Activated CD8-positive, alpha-beta T cell treated with anti-CD3 and anti-CD28 coated beads for 36 hours (primary cell): ENCODE measurements at regions not wholly inside any gene's neighbourhood (a gene's known extent, or its start where the extent isn't known, plus 50 kb on each side); places are given as distances from the start of the nearest gene placed in this dataset.

ENCODE experiments used
- ATAC-seq: fragments of 200-7000 bp; cut with Tn5 transposase; one replicate; pipeline ENCODE4 v1.10.0; 2021; ENCODE audit warnings: mild to moderate bottlenecking, moderate library complexity
- CTCF ChIA-PET: fragments of 350-600 bp; sonication (Branson Sonifier 250); formaldehyde crosslinking; loops from one replicate; lab custom pipeline; 2021; ENCODE audit warnings: antibody characterized with exemption; lab: Charles Lee
- POLR2A ChIA-PET: fragments of 350-600 bp; sonication (Branson Sonifier 250); formaldehyde crosslinking; loops from one replicate; lab custom pipeline; 2021; ENCODE audit warnings: antibody characterized with exemption; lab: Charles Lee
- DNase-seq: peaks from one replicate; pipeline ENCODE4 v3.0.0-alpha.2; 2020
- H3K27ac Mint-ChIP-seq: one replicate; pipeline ENCODE4 v1.8.0; 2021; ENCODE audit warnings: mild to moderate bottlenecking, mixed read lengths
- H3K27me3 Mint-ChIP-seq: one replicate; pipeline ENCODE4 v1.8.0; 2021; ENCODE audit warnings: mixed read lengths
- H3K36me3 Mint-ChIP-seq: one replicate; pipeline ENCODE4 v1.8.0; 2021; ENCODE audit warnings: low read depth, mixed read lengths
- H3K4me1 Mint-ChIP-seq: one replicate; pipeline ENCODE4 v1.8.0; 2021; ENCODE audit warnings: low read depth, mixed read lengths
- H3K4me3 Mint-ChIP-seq: one replicate; pipeline ENCODE4 v1.8.0; 2021; ENCODE audit warnings: mild to moderate bottlenecking, moderate library complexity, mixed read lengths
- H3K9me3 Mint-ChIP-seq: one replicate; pipeline ENCODE4 v1.8.0; 2021; ENCODE audit warnings: mixed read lengths
- intact Hi-C: fragments of 100-400 bp; cut with micrococcal nuclease; formaldehyde crosslinking; loops from one replicate; pipeline ENCODE4 v1.10.0; 2022
- TF ChIP-seq, protein P1 (sequence below): fragments of 200-600 bp; IDR thresholded peaks from one replicate; pipeline ENCODE4 v1.8.0; 2022; ENCODE audit warnings: antibody characterized with exemption, mild to moderate bottlenecking

DNA sequence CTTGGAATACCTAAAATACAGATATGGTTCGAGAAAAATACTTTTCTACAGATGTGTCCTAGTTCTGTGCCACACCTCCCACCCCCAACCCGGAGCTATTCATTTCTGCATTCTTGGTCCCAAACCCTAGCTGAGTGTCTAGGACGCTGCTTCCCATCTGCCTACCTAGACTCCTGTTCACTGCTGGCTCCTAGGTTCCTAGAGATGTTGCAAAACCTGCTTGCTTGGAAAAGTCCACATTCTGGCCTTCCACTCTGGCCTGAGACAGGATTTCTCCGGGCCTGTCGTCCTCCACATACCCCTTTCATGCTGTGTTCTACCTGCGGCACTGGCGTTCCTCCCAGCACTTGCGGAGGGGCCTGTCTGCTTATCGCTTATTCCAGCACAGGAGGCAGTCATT is 165.8 kb upstream of the CTTNBP2NL start:
- intact Hi-C loops, result no loop called here
- H3K27me3 Mint-ChIP-seq, result no peaks in the 10 kb centered on the region
- TF ChIP-seq, protein P1, sequence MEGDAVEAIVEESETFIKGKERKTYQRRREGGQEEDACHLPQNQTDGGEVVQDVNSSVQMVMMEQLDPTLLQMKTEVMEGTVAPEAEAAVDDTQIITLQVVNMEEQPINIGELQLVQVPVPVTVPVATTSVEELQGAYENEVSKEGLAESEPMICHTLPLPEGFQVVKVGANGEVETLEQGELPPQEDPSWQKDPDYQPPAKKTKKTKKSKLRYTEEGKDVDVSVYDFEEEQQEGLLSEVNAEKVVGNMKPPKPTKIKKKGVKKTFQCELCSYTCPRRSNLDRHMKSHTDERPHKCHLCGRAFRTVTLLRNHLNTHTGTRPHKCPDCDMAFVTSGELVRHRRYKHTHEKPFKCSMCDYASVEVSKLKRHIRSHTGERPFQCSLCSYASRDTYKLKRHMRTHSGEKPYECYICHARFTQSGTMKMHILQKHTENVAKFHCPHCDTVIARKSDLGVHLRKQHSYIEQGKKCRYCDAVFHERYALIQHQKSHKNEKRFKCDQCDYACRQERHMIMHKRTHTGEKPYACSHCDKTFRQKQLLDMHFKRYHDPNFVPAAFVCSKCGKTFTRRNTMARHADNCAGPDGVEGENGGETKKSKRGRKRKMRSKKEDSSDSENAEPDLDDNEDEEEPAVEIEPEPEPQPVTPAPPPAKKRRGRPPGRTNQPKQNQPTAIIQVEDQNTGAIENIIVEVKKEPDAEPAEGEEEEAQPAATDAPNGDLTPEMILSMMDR, result no peak
- H3K9me3 Mint-ChIP-seq, result peaks cover 4% of the 10 kb centered on the region
- no peaks in the 10 kb centered on the region for H3K4me1 Mint-ChIP-seq
- no peak overlapping the region for H3K4me3 Mint-ChIP-seq
- no peak overlapping the region for H3K27ac Mint-ChIP-seq
- no peak for DNase-seq
- H3K36me3 Mint-ChIP-seq, result no peaks in the 10 kb centered on the region
- ChIA-PET CTCF (no interaction called here), POLR2A (no interaction called here)
- ATAC-seq, result no peak

DNA sequence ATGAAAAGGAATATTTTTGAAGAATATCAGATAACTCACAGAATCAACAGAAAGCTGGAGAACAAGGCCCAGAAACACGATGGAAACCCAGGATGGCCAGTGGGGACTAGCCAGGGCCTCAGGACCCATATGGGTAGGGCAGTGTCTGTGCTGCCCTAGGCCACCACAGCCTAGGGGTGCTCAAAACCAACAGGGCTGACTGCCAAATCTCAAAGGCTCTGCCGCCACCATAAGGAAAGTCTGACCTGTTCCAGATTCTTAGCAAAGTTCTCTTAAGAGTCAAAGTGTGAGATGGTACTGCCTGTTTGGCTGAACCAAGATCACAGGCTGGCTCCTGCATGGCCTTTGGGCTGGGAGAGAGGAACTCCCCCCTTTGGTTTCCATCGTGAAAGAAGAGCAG is 164.7 kb upstream of the CTTNBP2NL start:
- no peak for DNase-seq
- Mint-ChIP-seq H3K4me3 (no peak overlapping the region), H3K4me1 (no peaks in the 10 kb centered on the region), H3K36me3 (no peaks in the 10 kb centered on the region), H3K9me3 (peaks cover 4% of the 10 kb centered on the region), H3K27ac (no peak overlapping the region), H3K27me3 (no peaks in the 10 kb centered on the region)
- TF ChIP-seq, protein P1, result no peak
- CTCF ChIA-PET, result interaction anchor here (0.8 kb wide), 1 partner anchor 37 kb away, joined by 3 read pairs; no protein-coding TSS in a partner anchor
- no peak for ATAC-seq
- intact Hi-C loops, result no loop called here
- POLR2A ChIA-PET, result no interaction called here

DNA sequence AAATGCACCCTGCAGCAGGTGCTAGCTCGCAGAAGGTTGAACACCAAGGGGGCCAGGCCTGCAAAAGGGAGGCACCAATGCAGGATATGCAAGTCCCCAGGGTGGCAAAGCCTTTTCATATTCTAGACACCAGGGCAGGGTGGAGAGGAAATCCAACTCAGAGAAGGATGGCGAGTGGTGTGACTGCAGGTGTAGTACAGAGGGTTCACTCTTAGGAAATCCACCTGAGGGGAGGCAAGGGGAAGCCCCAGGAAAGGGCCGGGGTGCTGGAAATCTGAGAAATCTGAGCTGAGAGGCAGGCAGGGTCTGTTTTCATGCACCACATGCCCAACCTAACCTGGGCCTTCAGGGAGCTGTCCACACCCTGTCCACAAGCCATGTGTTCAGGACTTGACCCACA is 163.2 kb upstream of the CTTNBP2NL start:
- no peak for ATAC-seq

DNA sequence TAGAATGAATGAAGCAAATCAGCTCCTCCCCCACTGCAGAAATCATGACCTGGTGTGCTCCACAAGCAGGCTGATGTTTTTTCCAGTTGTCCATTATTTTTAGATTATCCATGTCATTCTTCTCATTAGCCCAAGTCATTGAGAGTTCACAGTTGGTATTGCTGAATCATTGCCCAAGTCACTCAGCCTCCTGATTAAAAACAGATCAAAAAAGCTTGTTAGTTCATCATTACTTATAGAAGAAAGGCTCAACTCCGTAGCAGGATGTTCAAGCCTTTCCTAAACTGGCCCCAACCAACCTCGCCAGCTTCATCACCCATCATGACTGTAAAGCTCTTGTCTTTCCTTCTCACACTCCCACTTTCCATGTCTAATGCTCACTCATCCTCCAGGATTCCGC is 161.3 kb upstream of the CTTNBP2NL start:
- Mint-ChIP-seq H3K4me3 (no peak overlapping the region), H3K36me3 (no peaks in the 10 kb centered on the region), H3K27ac (no peak overlapping the region), H3K4me1 (no peaks in the 10 kb centered on the region), H3K27me3 (peaks cover 9% of the 10 kb centered on the region), H3K9me3 (peaks cover 1% of the 10 kb centered on the region)
- TF ChIP-seq, protein P1, result no peak
- intact Hi-C loops, result no loop called here
- no peak for DNase-seq
- ChIA-PET CTCF (no interaction called here), POLR2A (interaction anchor here (0.8 kb wide), 1 partner anchor 12 kb away, joined by 3 read pairs; no protein-coding TSS in a partner anchor)
- no peak for ATAC-seq

More for the DNA sequence above, 163.2 kb upstream of the CTTNBP2NL start:
- ChIA-PET CTCF (no interaction called here), POLR2A (no interaction called here)
- Mint-ChIP-seq H3K27me3 (peaks cover 2% of the 10 kb centered on the region), H3K4me1 (no peaks in the 10 kb centered on the region), H3K4me3 (no peak overlapping the region), H3K27ac (no peak overlapping the region), H3K9me3 (peaks cover 4% of the 10 kb centered on the region), H3K36me3 (no peaks in the 10 kb centered on the region)
- TF ChIP-seq, protein P1, result no peak
- no peak for DNase-seq
- intact Hi-C loops, result no loop called here

DNA sequence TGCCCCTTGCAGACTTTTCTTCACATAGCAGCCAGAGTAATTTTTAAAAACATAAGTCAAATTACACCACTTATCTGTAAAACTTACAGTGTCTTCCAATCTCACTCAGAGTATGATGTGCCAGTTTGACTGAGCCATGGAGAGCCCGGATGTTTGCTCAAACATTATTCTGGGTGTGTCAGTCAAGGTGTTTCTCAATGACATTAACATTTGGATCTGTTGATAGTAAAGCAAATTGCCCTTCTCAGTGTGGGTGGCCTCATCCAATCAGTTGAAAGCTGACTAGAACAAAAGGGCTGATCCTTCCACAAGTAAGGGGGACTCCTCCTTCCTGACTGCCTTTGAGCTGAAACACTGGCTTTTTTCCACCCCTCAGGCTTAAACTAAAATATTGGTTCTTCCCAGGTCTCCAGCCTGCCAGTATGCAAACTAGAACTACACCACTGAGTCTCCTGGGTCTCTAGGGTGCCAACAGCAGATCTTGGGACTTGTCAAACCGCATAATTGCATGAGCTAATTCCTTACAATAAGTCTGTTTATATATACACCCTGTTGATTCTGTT is 157.9 kb upstream of the CTTNBP2NL start:
- H3K9me3 Mint-ChIP-seq, result no peaks in the 10 kb centered on the region
- TF ChIP-seq, protein P1, result no peak
- ATAC-seq (no peak), DNase-seq (no peak)
- intact Hi-C loops, result no loop called here
- H3K27me3 Mint-ChIP-seq, result peaks cover 18% of the 10 kb centered on the region
- H3K27ac Mint-ChIP-seq, result no peak overlapping the region
- no peak overlapping the region for H3K4me3 Mint-ChIP-seq
- H3K4me1 Mint-ChIP-seq, result no peaks in the 10 kb centered on the region
- no peaks in the 10 kb centered on the region for H3K36me3 Mint-ChIP-seq
- POLR2A ChIA-PET, result no interaction called here
- CTCF ChIA-PET, result no interaction called here
